ENCODE measurements at regions not wholly inside any gene's neighbourhood (a gene's known extent, or its start where the extent isn't known, plus 50 kb on each side); places are given as distances from the start of the nearest gene placed in this dataset.
"Not testable (repeated sequence)": the region's sequence is repeated elsewhere in the genome, so short reads cannot be mapped to it uniquely, and the experiment has no call there.

- DNase-seq: no peak
Measured at GRCh38 chr7:69517985-69518704, 80.1 kb upstream of the AUTS2 start.

- no peak for DNase-seq
Measured at GRCh38 chr7:69518705-69519077, 79.6 kb upstream of the AUTS2 start.

GRCh38 chr7:69526570-69526969 is 71.7 kb upstream of the AUTS2 start:
- DNase-seq: no peak

- no peak for DNase-seq
Measured at GRCh38 chr7:69527706-69528105, 70.6 kb upstream of the AUTS2 start.

GRCh38 chr7:69531050-69531449 is 67.2 kb upstream of the AUTS2 start:
- no peak for DNase-seq

GRCh38 chr7:69534461-69535041 is 63.7 kb upstream of the AUTS2 start:
- DNase-seq: no peak

GRCh38 chr7:69537691-69538090 is 60.6 kb upstream of the AUTS2 start:
- no peak for DNase-seq

GRCh38 chr7:69539531-69539930 is 58.7 kb upstream of the AUTS2 start:
- no peak for DNase-seq

- no peak for DNase-seq
Measured at GRCh38 chr7:69540287-69540686, 58.0 kb upstream of the AUTS2 start.

GRCh38 chr7:69541779-69542432 is 56.4 kb upstream of the AUTS2 start:
- not testable (repeated sequence) for DNase-seq

GRCh38 chr7:69545175-69545574 is 53.1 kb upstream of the AUTS2 start:
- DNase-seq: no peak
